ENCODE measurements at regions not wholly inside any gene's neighbourhood (a gene's known extent, or its start where the extent isn't known, plus 50 kb on each side); places are given as distances from the start of the nearest gene placed in this dataset.
"Not testable (repeated sequence)": the region's sequence is repeated elsewhere in the genome, so short reads cannot be mapped to it uniquely, and the experiment has no call there.

GRCh38 chr12:111271674-111272418 lies 97.0 kb downstream of the PHETA1 start:
- no peak for DNase-seq

- DNase-seq, result no peak
Measured at GRCh38 chr12:111270774-111271173, 98.1 kb downstream of the PHETA1 start.

DNA sequence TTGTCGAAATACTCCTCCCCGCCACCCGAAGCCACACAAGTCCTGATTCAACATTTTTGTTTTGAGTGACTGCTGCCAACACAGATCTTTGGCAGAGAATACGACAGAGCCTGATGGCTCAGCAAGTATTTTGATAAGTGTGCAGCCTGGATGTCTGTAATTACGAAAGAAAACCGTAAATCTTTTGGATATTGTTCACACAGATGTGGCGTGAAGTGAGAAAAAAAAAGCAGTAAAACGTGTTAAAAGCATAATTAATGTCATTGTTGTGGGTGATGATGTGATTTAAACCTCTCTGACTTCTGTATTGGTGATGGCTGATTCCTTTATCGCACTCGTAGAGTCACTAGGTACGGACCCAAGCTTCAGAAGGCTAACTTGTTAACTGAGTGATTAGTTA lies 98.7 kb downstream of the PHETA1 start:
- no peak for DNase-seq

GRCh38 chr12:111269718-111270117 lies 99.2 kb downstream of the PHETA1 start:
- DNase-seq, result no peak

GRCh38 chr12:111268738-111269572 lies 99.9 kb downstream of the PHETA1 start:
- peak; percentile 13 for DNase-seq

DNA sequence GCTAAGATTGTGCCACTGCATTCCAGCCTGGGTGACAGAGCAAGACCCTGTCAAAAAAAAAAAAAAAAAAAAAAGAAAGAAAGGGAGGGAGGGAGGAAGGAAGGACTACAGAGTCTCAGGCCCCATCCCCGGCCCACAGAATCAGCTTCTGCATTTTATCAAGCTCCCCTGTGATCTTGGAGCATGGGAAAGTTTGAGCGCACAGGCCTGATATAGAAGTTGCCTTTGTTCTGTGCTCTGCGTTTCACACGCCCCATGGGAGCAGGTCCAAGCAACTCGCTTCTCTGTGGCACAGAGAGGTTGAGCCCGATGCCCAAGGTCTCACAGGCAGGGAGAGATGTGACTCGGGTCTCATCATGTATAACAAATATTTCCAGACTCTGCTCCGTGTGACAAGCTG lies 101.8 kb downstream of the PHETA1 start:
- no peak for DNase-seq

GRCh38 chr12:111261911-111262676 lies 106.8 kb downstream of the PHETA1 start:
- no peak for DNase-seq

DNA sequence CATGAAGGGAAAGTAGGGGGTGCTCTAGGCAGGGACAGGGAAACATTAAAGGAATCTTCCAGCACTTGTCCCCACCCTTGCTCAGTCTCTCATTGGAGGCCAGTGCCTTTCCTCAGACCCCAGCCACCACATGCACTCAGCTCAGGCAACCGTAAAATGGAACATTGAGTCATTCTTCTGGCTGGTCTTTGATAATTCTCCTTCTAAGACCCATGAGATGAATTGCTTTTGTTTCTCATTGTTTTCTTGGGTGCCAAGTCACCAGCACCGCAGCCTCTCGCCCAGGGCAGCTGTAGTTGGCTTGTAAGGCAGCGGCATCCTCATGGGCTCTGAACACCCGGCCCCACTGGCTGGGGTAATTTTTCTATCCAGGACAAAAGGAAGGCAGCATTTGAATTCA lies 108.2 kb downstream of the PHETA1 start:
- no peak for DNase-seq

- no peak for DNase-seq
Measured at GRCh38 chr12:111259231-111259630, 109.7 kb downstream of the PHETA1 start.

DNA sequence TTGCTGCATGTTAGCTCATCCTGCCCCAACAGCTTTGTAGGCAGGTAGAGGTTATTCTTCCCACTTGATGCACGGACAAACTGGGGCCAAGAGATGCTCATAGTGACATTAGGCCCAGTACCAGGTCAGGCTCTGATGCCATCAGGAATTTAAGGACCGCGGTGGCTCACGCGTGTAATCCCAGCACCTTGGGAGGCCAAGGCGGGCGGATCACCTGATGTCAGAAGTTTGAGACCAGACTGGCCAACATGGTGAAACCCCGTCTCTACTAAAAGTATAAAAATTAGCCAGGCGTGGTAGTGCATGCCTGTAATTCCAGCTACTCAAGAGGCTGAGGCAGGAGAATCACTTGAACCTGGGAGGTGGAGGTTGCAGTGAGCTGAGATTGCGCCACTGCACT lies 110.8 kb downstream of the PHETA1 start:
- not testable (repeated sequence) for DNase-seq

DNA sequence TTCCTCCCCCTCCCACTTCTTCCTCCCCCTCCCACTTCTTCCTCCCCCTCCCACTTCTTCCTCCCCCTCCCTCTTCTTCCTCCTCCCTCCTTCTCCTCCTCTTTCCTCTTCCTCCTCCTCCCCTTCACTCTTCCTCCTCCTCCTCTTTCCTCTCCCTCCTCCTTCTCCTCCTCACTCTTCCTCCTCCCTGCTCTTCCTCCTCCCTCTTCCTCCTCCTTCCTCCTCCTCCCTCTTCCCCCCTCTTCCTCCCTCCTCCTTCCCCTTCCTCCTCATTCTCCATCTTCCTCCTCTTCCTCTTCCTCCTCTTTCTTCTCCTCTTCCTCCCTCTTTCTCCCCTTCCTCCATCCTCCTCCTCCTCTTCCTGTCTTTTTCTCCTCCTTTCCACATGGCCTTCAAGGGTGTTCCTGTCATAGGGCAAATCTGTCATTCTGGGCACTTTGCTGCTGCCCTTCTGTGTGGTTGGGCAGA lies 111.4 kb downstream of the PHETA1 start:
- DNase-seq, result no peak

DNA sequence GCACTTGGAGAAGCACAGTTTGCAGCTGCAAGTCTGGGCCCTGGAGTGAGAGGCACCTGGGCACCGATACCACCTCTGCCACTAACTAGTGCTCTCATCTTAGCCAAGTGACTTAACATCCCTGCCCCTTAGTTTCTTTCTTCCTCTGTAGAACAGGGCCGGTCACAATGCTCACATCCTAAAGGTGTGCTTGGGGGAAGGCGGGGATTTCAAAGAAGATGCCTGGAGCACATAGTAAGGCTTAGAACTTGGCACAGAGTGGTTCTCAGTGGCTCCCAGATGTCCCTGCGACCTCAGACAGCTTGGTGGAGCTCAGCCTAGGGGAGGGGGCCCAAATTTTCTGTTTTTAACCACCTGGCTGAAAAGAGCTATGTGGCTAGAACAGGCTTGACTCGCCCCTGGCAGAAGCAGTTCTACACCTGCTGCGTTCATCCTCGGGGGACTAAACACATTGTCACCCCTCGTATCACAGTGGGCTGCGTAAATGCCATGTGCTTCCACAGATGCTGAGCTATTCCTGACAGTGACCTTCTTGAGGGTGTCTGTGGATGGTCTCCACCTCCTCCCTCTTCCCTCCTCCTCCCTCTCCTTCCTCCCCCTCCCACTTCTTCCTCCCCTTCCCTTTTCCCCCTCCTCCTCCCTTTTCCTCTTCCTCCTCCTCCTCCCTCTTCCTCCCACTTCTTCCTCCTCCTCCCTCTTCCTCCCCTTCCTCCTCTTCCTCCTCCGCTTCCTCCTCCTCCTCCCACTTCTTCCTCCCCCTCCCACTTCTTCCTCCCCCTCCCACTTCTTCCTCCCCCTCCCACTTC lies 112.1 kb downstream of the PHETA1 start:
- no peak for DNase-seq

- DNase-seq, result no peak
Measured at GRCh38 chr12:111255261-111255660, 113.6 kb downstream of the PHETA1 start.

- no peak for DNase-seq
Measured at GRCh38 chr12:111254106-111254505, 114.8 kb downstream of the PHETA1 start.

GRCh38 chr12:111253213-111253612 lies 115.7 kb downstream of the PHETA1 start:
- DNase-seq, result no peak

- DNase-seq, result no peak
Measured at GRCh38 chr12:111251787-111252186, 117.1 kb downstream of the PHETA1 start.

DNA sequence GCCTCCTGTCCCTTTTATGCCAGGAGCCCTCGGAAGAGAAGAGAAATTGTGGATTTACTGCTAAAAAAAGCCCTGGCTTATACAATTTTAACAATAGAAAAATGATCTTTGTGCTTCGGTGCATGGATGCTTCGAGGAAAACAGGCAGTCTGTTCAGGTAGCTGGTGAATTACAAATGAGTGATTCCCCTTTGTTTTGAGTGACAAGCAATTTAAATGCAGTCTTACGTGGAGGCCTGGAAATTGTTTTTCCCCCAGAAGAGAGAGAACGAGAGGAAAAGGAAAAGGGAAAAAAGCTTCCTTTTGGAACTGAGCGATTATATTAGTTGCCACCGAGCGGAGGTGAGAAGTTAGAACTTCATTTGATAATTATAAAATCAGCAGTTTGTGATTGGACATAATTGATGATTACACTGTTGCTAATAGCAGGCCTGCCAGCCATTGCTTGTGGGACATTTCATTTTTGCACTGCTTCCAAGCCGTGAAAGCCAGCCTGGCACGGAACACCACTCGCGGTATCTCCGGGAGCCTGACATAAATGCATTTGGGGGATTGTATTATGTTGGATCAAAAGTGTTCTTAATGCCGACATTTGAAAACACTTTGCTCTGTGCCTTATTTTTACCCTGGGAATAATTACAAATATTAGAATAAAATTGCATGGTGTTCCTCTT lies 117.7 kb downstream of the PHETA1 start:
- no peak for DNase-seq

DNA sequence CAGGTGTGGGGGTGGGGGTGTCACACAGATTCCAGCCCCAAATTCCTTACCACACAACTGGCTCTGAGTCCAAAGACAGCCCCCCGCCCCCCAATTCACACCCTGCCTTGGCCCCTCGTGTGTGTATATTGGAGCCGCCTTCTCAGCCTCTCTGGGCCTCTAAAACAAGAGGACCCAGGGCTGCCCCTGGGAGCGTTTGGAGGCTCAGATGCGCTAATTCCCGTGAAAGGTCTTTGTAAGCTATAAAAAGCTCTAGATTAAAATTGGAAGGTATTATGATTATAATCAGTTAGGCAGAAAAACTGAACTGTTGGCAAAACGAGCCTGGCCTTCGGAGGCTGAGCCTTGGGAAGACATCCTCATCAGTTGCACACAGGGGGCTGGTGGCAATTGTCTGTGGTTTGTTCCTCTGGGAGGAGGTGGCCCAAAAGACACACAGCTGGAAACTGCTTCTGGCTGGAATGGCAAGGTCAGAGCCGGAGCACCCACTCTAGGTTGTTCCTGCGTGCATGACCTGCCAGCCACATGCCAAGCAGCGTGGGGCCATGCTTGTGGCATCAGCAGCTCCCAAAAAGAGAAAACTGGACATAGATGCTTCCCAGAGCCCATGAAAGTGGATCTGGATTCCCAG lies 118.5 kb downstream of the PHETA1 start:
- no peak for DNase-seq

DNA sequence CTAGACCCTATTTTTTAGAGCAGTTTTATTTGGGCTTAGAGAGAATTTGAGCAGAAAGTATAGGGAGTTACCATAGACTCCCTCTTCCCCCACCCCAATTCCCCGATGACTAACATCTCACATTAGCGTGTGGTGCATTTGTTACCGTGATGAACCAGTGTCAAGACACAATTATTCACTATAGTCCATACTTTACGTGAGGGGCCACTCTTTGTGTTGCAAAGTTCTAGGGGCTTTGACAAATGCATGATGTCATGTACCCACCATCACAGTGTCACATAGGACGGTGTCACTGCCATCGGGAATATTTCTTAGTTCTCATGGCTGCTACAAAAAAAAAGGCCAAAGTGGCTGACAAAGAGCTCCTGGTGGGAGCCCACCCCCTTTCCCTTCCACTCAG lies 119.1 kb downstream of the PHETA1 start:
- no peak for DNase-seq

DNA sequence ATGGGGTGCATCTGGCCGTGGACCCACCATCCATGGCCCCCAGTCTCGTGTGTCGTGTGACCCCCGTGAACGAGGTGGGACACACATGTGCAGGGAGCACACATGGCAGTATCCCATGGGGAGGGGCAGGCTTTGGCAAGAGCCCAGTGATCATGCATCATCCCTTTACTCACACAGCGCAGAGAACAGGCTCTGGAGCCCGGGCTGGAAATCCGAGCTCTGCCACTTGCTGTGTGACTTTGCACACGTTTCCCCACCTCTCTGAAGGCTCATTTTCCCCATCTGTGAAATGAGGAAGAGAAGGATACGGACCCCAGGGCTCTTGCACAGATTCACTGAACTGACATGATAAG lies 119.9 kb downstream of the PHETA1 start:
- DNase-seq, result no peak

DNA sequence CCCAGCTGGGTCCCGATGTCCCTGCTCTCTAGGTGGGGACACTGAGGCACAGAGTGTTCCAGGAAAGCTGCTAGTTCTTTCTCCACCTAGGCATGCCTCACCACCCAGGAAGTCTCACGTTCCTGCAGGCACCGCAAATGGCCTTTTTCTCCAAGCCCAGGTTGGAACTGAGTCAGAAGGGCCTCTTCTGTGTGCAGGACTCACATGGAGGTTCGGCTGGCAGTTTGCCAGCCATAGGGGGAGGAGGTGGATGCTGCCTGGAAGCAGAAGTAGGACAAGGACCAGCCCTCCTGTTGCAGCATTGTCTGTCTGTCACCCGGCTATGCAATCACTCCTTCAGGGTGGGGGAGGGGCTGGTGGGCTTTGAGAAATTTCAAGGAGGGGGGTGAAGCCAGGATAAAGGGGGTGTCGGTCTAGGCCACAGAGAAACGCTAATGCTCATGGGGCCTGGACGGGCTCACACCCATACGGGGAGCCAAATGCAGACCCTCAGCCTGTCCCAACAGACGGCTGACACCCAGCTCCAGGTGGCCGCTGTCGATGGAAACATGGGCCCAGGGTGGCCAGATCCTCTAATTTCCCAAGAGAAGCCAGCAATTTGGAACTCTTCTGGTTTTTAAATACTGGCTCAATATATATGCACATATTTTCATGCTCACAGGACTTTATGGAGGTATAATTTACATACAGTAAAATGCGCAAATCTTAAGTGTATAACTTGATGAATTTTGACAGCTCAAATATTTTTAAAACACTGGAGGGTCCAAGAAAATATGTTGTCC lies 120.5 kb downstream of the PHETA1 start:
- DNase-seq, result no peak
